Hepatocyte (in vitro differentiated cells): ENCODE measurements at regions not wholly inside any gene's neighbourhood (a gene's known extent, or its start where the extent isn't known, plus 50 kb on each side); places are given as distances from the start of the nearest gene placed in this dataset.

Experiments used
- DNase-seq: peaks from one replicate; pipeline ENCODE4 v3.0.0-alpha.2; 2016; ENCODE audit warnings: low spot score
- H2AFZ ChIP-seq: fragments of 200-600 bp; sonication (generic); 2 replicates; pipeline ENCODE4 v1.6.0; 2016; ENCODE audit warnings: antibody characterized with exemption, mild to moderate bottlenecking
- H3K27ac ChIP-seq: fragments of 200-600 bp; sonication (generic); 2 replicates; pipeline ENCODE4 v1.5.1; 2016; ENCODE audit warnings: mild to moderate bottlenecking
- H3K27me3 ChIP-seq: fragments of 200-600 bp; sonication (generic); 2 replicates; pipeline ENCODE4 v1.6.1; 2016
- H3K36me3 ChIP-seq: fragments of 200-600 bp; sonication (generic); replicated peaks from 2 replicates; pipeline ENCODE4 v1.5.1; 2016; ENCODE audit warnings: low read depth; ENCODE audit not compliant: insufficient read depth
- H3K4me1 ChIP-seq: fragments of 200-600 bp; sonication (generic); 2 replicates; pipeline ENCODE4 v1.5.1; 2016; ENCODE audit warnings: mild to moderate bottlenecking, moderate library complexity; ENCODE audit not compliant: insufficient read depth
- H3K4me2 ChIP-seq: fragments of 200-600 bp; sonication (generic); 2 replicates; pipeline ENCODE4 v1.6.0; 2016
- H3K4me3 ChIP-seq: fragments of 200-600 bp; sonication (generic); 2 replicates; pipeline ENCODE4 v1.5.1; 2016; ENCODE audit warnings: mild to moderate bottlenecking
- H3K79me2 ChIP-seq: fragments of 200-600 bp; sonication (generic); 2 replicates; pipeline ENCODE4 v1.6.0; 2017; ENCODE audit warnings: mild to moderate bottlenecking
- H3K9me2 ChIP-seq: fragments of 200-600 bp; sonication (generic); replicated peaks from 2 replicates; pipeline ENCODE4 v1.6.0; 2017; ENCODE audit warnings: mild to moderate bottlenecking; ENCODE audit not compliant: insufficient read depth
- H3K9me3 ChIP-seq: fragments of 200-600 bp; sonication (generic); 2 replicates; pipeline ENCODE4 v1.5.1; 2016; ENCODE audit warnings: low read depth, mild to moderate bottlenecking
- H4K20me1 ChIP-seq: fragments of 200-600 bp; sonication (generic); 2 replicates; pipeline ENCODE4 v1.6.0; 2016; ENCODE audit warnings: mild to moderate bottlenecking; ENCODE audit not compliant: insufficient read depth, poor library complexity, severe bottlenecking
- EZH2 ChIP-seq: fragments of 200-600 bp; sonication (generic); IDR thresholded peaks from 2 replicates; pipeline ENCODE4 v1.6.1; 2016; ENCODE audit warnings: antibody characterized with exemption, mild to moderate bottlenecking, borderline replicate concordance
- EZH2phosphoT487 ChIP-seq: fragments of 200-600 bp; sonication (generic); IDR thresholded peaks from one replicate; pipeline ENCODE4 v1.6.1; 2018; ENCODE audit warnings: antibody characterized with exemption, mild to moderate bottlenecking, low read depth, moderate library complexity; ENCODE audit not compliant: unreplicated experiment, severe bottlenecking
- WGBS: methylation state at CpG from one replicate; pipeline ENCODE4 v1.1.6; 2016; ENCODE audit warnings: low lambda C conversion rate; ENCODE audit errors: missing lambda C conversion rate; 5-methylcytosine and 5-hydroxymethylcytosine counted together
- TF ChIP-seq, protein P1 (sequence below): fragments of 200-600 bp; sonication (generic); IDR thresholded peaks from 2 replicates; pipeline ENCODE4 v1.5.1; 2016; ENCODE audit warnings: antibody characterized with exemption, mild to moderate bottlenecking; ENCODE audit not compliant: poor library complexity

DNA sequence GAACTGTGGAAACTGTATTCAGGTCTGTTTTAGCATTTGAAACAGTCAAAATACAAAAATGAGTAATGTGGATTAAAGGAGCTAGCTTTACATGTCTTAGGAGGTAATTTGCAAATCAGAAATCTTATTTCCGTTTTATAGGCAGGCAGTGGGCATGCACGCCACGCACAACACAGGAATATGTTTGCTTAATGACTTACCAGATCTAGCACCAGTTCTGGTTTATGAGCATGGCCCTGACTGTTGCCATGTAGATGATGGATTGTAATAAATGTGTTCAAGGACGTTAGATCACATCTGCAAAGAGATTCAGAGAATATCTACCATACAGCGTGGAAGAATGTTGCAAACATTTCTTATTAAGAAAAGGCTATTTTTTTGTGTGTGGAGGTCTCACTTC lies 344.5 kb upstream of the NR3C2 start:
- no peak overlapping the region for H3K4me3 ChIP-seq
- H3K27me3 ChIP-seq: no peaks in the 10 kb centered on the region
- no peak overlapping the region for H2AFZ ChIP-seq
- H3K4me2 ChIP-seq: no peak overlapping the region
- no peaks in the 10 kb centered on the region for H3K36me3 ChIP-seq
- no peaks in the 10 kb centered on the region for H3K79me2 ChIP-seq
- H3K9me3 ChIP-seq: no peaks in the 10 kb centered on the region
- no peaks in the 10 kb centered on the region for H4K20me1 ChIP-seq
- WGBS: 73% methylated on average over 5 of the region's 5 CpGs
- DNase-seq: no peak
- no peaks in the 10 kb centered on the region for H3K4me1 ChIP-seq
- TF ChIP-seq EZH2 (no peak), EZH2phosphoT487 (no peak)
- TF ChIP-seq, protein P1, sequence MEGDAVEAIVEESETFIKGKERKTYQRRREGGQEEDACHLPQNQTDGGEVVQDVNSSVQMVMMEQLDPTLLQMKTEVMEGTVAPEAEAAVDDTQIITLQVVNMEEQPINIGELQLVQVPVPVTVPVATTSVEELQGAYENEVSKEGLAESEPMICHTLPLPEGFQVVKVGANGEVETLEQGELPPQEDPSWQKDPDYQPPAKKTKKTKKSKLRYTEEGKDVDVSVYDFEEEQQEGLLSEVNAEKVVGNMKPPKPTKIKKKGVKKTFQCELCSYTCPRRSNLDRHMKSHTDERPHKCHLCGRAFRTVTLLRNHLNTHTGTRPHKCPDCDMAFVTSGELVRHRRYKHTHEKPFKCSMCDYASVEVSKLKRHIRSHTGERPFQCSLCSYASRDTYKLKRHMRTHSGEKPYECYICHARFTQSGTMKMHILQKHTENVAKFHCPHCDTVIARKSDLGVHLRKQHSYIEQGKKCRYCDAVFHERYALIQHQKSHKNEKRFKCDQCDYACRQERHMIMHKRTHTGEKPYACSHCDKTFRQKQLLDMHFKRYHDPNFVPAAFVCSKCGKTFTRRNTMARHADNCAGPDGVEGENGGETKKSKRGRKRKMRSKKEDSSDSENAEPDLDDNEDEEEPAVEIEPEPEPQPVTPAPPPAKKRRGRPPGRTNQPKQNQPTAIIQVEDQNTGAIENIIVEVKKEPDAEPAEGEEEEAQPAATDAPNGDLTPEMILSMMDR: no peak
- no peak overlapping the region for H3K27ac ChIP-seq
- H3K9me2 ChIP-seq: no peaks in the 10 kb centered on the region

DNA sequence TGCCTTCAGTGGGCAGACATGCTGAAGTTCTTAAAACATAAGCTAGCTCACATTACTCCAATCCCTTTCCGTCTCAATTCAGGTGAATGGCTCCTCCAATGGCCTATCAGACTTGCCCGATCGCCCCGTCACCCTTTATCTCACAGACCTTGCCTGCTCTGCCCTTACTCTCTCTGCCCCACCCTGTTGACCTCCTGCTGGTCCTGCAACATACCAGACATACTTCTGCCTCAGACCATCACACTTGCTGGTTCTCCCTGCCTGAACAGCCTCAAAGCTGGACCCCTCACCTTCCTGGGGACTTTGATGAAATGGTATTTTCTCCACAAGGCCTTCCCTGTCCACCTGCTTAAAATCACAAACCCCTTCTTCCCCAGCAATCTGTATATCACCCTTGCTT lies 340.1 kb upstream of the NR3C2 start:
- H3K4me3 ChIP-seq: no peak overlapping the region
- no peaks in the 10 kb centered on the region for H4K20me1 ChIP-seq
- H3K9me3 ChIP-seq: no peaks in the 10 kb centered on the region
- DNase-seq: peak; percentile 7
- H3K4me2 ChIP-seq: no peak overlapping the region
- no peaks in the 10 kb centered on the region for H3K9me2 ChIP-seq
- TF ChIP-seq EZH2phosphoT487: no peak
- TF ChIP-seq, protein P1: no peak
- no peak for TF ChIP-seq EZH2
- H3K36me3 ChIP-seq: no peaks in the 10 kb centered on the region
- no peaks in the 10 kb centered on the region for H3K4me1 ChIP-seq
- H3K79me2 ChIP-seq: no peaks in the 10 kb centered on the region
- 49% methylated on average over 4 of the region's 4 CpGs for WGBS
- no peak overlapping the region for H2AFZ ChIP-seq
- no peak overlapping the region for H3K27ac ChIP-seq
- no peaks in the 10 kb centered on the region for H3K27me3 ChIP-seq

DNA sequence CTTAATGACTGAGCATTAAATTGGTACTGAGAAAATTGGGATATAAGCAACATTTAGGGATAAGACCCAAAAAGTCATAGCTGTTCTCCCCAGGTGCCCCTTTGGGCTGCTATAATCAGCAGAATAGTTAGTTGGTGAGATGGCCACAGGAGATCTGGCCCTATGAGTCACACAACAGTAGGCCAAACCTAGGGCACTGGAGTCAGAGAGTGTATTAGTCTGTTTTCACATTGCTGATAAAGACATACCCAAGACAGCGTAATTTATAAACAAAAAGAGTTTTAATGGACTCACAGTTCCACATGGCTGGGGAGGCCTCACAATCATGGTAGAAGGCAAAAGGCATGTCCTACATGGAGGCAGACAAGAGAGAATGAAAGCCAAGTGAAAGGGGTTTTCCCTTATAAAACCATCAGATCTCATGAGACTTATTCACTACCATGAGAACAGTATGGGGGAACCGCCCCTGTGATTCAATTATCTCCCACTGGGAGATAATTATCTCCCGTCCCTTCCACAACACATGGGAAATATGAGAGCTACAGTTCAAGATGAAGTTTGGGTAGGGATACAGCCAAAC lies 338.3 kb upstream of the NR3C2 start:
- H3K36me3 ChIP-seq: no peaks in the 10 kb centered on the region
- no peaks in the 10 kb centered on the region for H3K27me3 ChIP-seq
- no peaks in the 10 kb centered on the region for H3K9me3 ChIP-seq
- no peaks in the 10 kb centered on the region for H3K4me1 ChIP-seq
- TF ChIP-seq EZH2 (no peak), EZH2phosphoT487 (no peak)
- TF ChIP-seq, protein P1: no peak
- H2AFZ ChIP-seq: no peak overlapping the region
- no peak for DNase-seq
- H3K27ac ChIP-seq: no peak overlapping the region
- WGBS: 87% methylated on average over 3 of the region's 3 CpGs
- H3K9me2 ChIP-seq: no peaks in the 10 kb centered on the region
- H3K4me2 ChIP-seq: no peak overlapping the region
- H4K20me1 ChIP-seq: no peaks in the 10 kb centered on the region
- H3K79me2 ChIP-seq: no peaks in the 10 kb centered on the region
- no peak overlapping the region for H3K4me3 ChIP-seq
